ENCODE measurements at regions not wholly inside any gene's neighbourhood (a gene's known extent, or its start where the extent isn't known, plus 50 kb on each side); places are given as distances from the start of the nearest gene placed in this dataset.

DNA sequence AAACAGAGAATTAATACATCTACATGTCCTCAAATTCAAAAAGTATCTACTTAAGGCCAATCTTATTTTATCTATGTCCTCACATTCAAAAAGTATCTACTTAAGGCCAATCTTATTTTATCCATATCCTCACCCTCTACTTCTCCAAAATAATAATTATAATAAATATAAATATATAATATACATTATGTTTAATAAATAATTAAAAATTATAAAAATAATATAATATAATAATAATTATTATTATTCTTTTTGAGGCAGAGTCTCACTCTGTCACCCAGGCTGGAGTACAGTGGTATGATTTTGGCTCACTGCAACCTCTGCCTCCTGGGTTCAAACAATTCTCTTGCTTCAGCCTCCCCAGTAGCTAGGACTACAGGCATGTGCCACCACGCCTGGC lies 784.9 kb downstream of the DNAJB9 start:
- Mint-ChIP-seq H3K27ac (no peak overlapping the region), H3K4me3 (no peak overlapping the region), H3K9me3 (no peaks in the 10 kb centered on the region), H3K36me3 (no peaks in the 10 kb centered on the region), H3K4me1 (no peaks in the 10 kb centered on the region), H3K27me3 (ENCODE audit: insufficient read depth, low read depth) (no peaks in the 10 kb centered on the region)
- Histone ChIP-seq H4K20me1 (ENCODE audit: low read depth) (no peaks in the 10 kb centered on the region), H2AFZ (replicated peaks) (no peak overlapping the region), H3K27me3 (no peaks in the 10 kb centered on the region), H3K9ac (no peak overlapping the region), H3K4me2 (no peak overlapping the region), H3K4me1 (no peaks in the 10 kb centered on the region), H3F3A (ENCODE audit: low read depth) (no peaks in the 10 kb centered on the region), H3K79me2 (ENCODE audit: low read depth) (no peaks in the 10 kb centered on the region), H3K9me3 (ENCODE audit: low read depth) (no peaks in the 10 kb centered on the region), H3K36me3 (no peaks in the 10 kb centered on the region), H3K4me3 (no peak overlapping the region), H3K27ac (no peak overlapping the region)
- TF ChIP-seq EZH2 (IDR thresholded peaks at IDR 0.05): no peak
- no peak for TF ChIP-seq EZH2phosphoT487 (IDR thresholded peaks at IDR 0.05)
- TF ChIP-seq CTCF (IDR thresholded peaks at IDR 0.05): no peak
- DNase-seq (ENCODE audit: low spot score): no peak

- H3K9ac ChIP-seq: no peak overlapping the region
- no peaks in the 10 kb centered on the region for H3K36me3 Mint-ChIP-seq
Measured at GRCh38 chr7:109375823-109376222, 806.1 kb downstream of the DNAJB9 start.

DNA sequence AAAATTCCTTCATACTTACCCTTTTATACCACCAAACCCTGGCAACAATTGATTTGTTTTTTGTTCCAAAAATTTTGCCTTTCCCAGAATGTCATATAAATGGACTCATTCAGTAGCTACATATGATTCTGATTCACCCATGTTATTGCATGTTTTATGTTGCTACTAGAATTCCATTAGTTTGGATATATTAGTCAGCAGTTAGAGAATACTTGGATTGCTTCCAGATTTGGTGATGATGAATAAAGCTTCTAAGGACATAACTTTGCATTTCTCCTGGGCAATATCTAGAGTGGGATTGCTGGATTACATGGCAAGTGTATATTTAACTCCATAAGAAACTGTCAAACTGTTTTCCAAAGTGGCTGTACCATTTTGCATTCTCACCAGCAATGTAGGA lies 806.9 kb downstream of the DNAJB9 start:
- no peaks in the 10 kb centered on the region for H3K79me2 ChIP-seq (ENCODE audit: low read depth)
- no peaks in the 10 kb centered on the region for H4K20me1 ChIP-seq (ENCODE audit: low read depth)
- no peaks in the 10 kb centered on the region for H3K36me3 ChIP-seq
- no peak overlapping the region for H2AFZ ChIP-seq (replicated peaks)
- TF ChIP-seq CTCF (IDR thresholded peaks at IDR 0.05) (no peak), EZH2phosphoT487 (IDR thresholded peaks at IDR 0.05) (no peak), EZH2 (IDR thresholded peaks at IDR 0.05) (no peak)
- H3K27ac ChIP-seq: no peak overlapping the region
- H3K27ac Mint-ChIP-seq: no peak overlapping the region
- H3K9ac ChIP-seq: no peak overlapping the region
- H3K4me1 ChIP-seq: no peaks in the 10 kb centered on the region
- H3K9me3 ChIP-seq (ENCODE audit: low read depth): no peaks in the 10 kb centered on the region
- no peaks in the 10 kb centered on the region for H3K4me1 Mint-ChIP-seq
- no peak overlapping the region for H3K4me3 ChIP-seq
- no peak overlapping the region for H3K4me3 Mint-ChIP-seq
- H3K9me3 Mint-ChIP-seq: no peaks in the 10 kb centered on the region
- DNase-seq (ENCODE audit: low spot score): no peak
- no peaks in the 10 kb centered on the region for H3K27me3 Mint-ChIP-seq (ENCODE audit: insufficient read depth, low read depth)
- no peaks in the 10 kb centered on the region for H3K27me3 ChIP-seq
- no peaks in the 10 kb centered on the region for H3F3A ChIP-seq (ENCODE audit: low read depth)
- no peak overlapping the region for H3K4me2 ChIP-seq
- H3K36me3 Mint-ChIP-seq: no peaks in the 10 kb centered on the region

More at GRCh38 chr7:109375823-109376222, 806.1 kb downstream of the DNAJB9 start:
- TF ChIP-seq EZH2 (IDR thresholded peaks at IDR 0.05): no peak
- TF ChIP-seq EZH2phosphoT487 (IDR thresholded peaks at IDR 0.05): no peak
- TF ChIP-seq CTCF (IDR thresholded peaks at IDR 0.05): no peak
- Mint-ChIP-seq H3K9me3 (no peaks in the 10 kb centered on the region), H3K27me3 (ENCODE audit: insufficient read depth, low read depth) (no peaks in the 10 kb centered on the region), H3K27ac (no peak overlapping the region), H3K4me3 (no peak overlapping the region), H3K4me1 (no peaks in the 10 kb centered on the region)
- Histone ChIP-seq H3K79me2 (ENCODE audit: low read depth) (no peaks in the 10 kb centered on the region), H3K4me3 (no peak overlapping the region), H3K27ac (no peak overlapping the region), H4K20me1 (ENCODE audit: low read depth) (no peaks in the 10 kb centered on the region), H3K9me3 (ENCODE audit: low read depth) (no peaks in the 10 kb centered on the region), H3K4me1 (no peaks in the 10 kb centered on the region), H3K36me3 (no peaks in the 10 kb centered on the region), H3K27me3 (no peaks in the 10 kb centered on the region), H2AFZ (replicated peaks) (no peak overlapping the region), H3F3A (ENCODE audit: low read depth) (no peaks in the 10 kb centered on the region), H3K4me2 (no peak overlapping the region)
- no peak for DNase-seq (ENCODE audit: low spot score)

Measured in neural progenitor cell (in vitro differentiated cells).